Loucy (cell line): ENCODE measurements at regions not wholly inside any gene's neighbourhood (a gene's known extent, or its start where the extent isn't known, plus 50 kb on each side); places are given as distances from the start of the nearest gene placed in this dataset.

ENCODE experiments used
- CTCF ChIP-seq: fragments of 200-600 bp; sonication (generic); conservative IDR thresholded peaks from 2 replicates; pipeline ENCODE4 v1.5.1; 2014; ENCODE audit warnings: mild to moderate bottlenecking, antibody characterized with exemption, low read length
- EZH2phosphoT487 ChIP-seq: fragments of 200-600 bp; IDR thresholded peaks from 2 replicates; pipeline ENCODE4 v1.6.1; 2018; ENCODE audit warnings: antibody characterized with exemption, mild to moderate bottlenecking, moderate library complexity, borderline replicate concordance

GRCh38 chr10:118916777-118917176, 112.7 kb upstream of the NANOS1 start:
- TF ChIP-seq CTCF: no peak
- no peak for TF ChIP-seq EZH2phosphoT487
